ENCODE measurements at regions not wholly inside any gene's neighbourhood (a gene's known extent, or its start where the extent isn't known, plus 50 kb on each side); places are given as distances from the start of the nearest gene placed in this dataset.
A peak's percentile ranks its signal among the peaks of the same experiment; 100 is the strongest.

- no peaks in the 10 kb centered on the region for H3K36me3 ChIP-seq (ENCODE audit: insufficient read depth, low read length)
- peak overlapping the region; percentile 35 for H3K9ac ChIP-seq (ENCODE audit: insufficient read length)
- DNase-seq (ENCODE audit: low read depth, low spot score): no peak
- peak overlapping the region; percentile 52; the same call in 1 of the 2 replicates for H3K4me3 ChIP-seq
- peak overlapping the region; percentile 63 for H3K27ac ChIP-seq
- no peak for TF ChIP-seq POLR2AphosphoS5 (IDR thresholded peaks at IDR 0.05; ENCODE audit: borderline replicate concordance, low read depth, low read length)
- no peak for TF ChIP-seq FOXP2 (optimal IDR thresholded peaks at IDR 0.05; ENCODE audit: control extremely low read depth, extremely low read length, insufficient read depth)
- TF ChIP-seq EZH2 (IDR thresholded peaks at IDR 0.05): no peak
- no peaks in the 10 kb centered on the region for H3K9me3 ChIP-seq (ENCODE audit: low read depth, low read length)
Measured at GRCh38 chr9:129525656-129526196, 95.2 kb downstream of the C9orf50 start.

- H3K9me3 ChIP-seq (ENCODE audit: low read depth, low read length): no peaks in the 10 kb centered on the region
- TF ChIP-seq FOXP2 (optimal IDR thresholded peaks at IDR 0.05; ENCODE audit: control extremely low read depth, extremely low read length, insufficient read depth) (peak; percentile 55), EZH2 (IDR thresholded peaks at IDR 0.05) (no peak), POLR2AphosphoS5 (IDR thresholded peaks at IDR 0.05; ENCODE audit: borderline replicate concordance, low read depth, low read length) (no peak)
- no peaks in the 10 kb centered on the region for H3K36me3 ChIP-seq (ENCODE audit: insufficient read depth, low read length)
- no peak overlapping the region for H3K9ac ChIP-seq (ENCODE audit: insufficient read length)
- no peak for DNase-seq (ENCODE audit: low read depth, low spot score)
- H3K27ac ChIP-seq: no peak overlapping the region; the same call in 1 of the 2 replicates
- peak overlapping the region; percentile 28; the same call in 1 of the 2 replicates for H3K4me3 ChIP-seq
Measured at GRCh38 chr9:129524582-129525270, 96.2 kb downstream of the C9orf50 start.

- Histone ChIP-seq H3K4me3 (peak overlapping the region; percentile 28; the same call in 1 of the 2 replicates), H3K27ac (peak overlapping the region; percentile 6; the same call in 1 of the 2 replicates), H3K36me3 (ENCODE audit: insufficient read depth, low read length) (no peaks in the 10 kb centered on the region), H3K9ac (ENCODE audit: insufficient read length) (no peak overlapping the region), H3K9me3 (ENCODE audit: low read depth, low read length) (no peaks in the 10 kb centered on the region)
- no peak for TF ChIP-seq POLR2AphosphoS5 (IDR thresholded peaks at IDR 0.05; ENCODE audit: borderline replicate concordance, low read depth, low read length)
- TF ChIP-seq FOXP2 (optimal IDR thresholded peaks at IDR 0.05; ENCODE audit: control extremely low read depth, extremely low read length, insufficient read depth): no peak
- TF ChIP-seq EZH2 (IDR thresholded peaks at IDR 0.05): no peak
- DNase-seq (ENCODE audit: low read depth, low spot score): no peak
Measured at GRCh38 chr9:129523943-129524581, 96.8 kb downstream of the C9orf50 start.

GRCh38 chr9:129522351-129522750 lies 98.5 kb downstream of the C9orf50 start:
- no peak for TF ChIP-seq FOXP2 (optimal IDR thresholded peaks at IDR 0.05; ENCODE audit: control extremely low read depth, extremely low read length, insufficient read depth)
- no peak for TF ChIP-seq POLR2AphosphoS5 (IDR thresholded peaks at IDR 0.05; ENCODE audit: borderline replicate concordance, low read depth, low read length)
- no peak for TF ChIP-seq EZH2 (IDR thresholded peaks at IDR 0.05)
- Histone ChIP-seq H3K36me3 (ENCODE audit: insufficient read depth, low read length) (no peaks in the 10 kb centered on the region), H3K9me3 (ENCODE audit: low read depth, low read length) (no peaks in the 10 kb centered on the region), H3K9ac (ENCODE audit: insufficient read length) (no peak overlapping the region), H3K4me3 (no peak overlapping the region), H3K27ac (no peak overlapping the region)
- DNase-seq (ENCODE audit: low read depth, low spot score): no peak

GRCh38 chr9:129520082-129520481 lies 100.8 kb downstream of the C9orf50 start:
- Histone ChIP-seq H3K4me3 (no peak overlapping the region), H3K9me3 (ENCODE audit: low read depth, low read length) (no peaks in the 10 kb centered on the region), H3K27ac (no peak overlapping the region), H3K9ac (ENCODE audit: insufficient read length) (no peak overlapping the region), H3K36me3 (ENCODE audit: insufficient read depth, low read length) (no peaks in the 10 kb centered on the region)
- TF ChIP-seq EZH2 (IDR thresholded peaks at IDR 0.05) (no peak), POLR2AphosphoS5 (IDR thresholded peaks at IDR 0.05; ENCODE audit: borderline replicate concordance, low read depth, low read length) (no peak), FOXP2 (optimal IDR thresholded peaks at IDR 0.05; ENCODE audit: control extremely low read depth, extremely low read length, insufficient read depth) (no peak)
- DNase-seq (ENCODE audit: low read depth, low spot score): no peak

GRCh38 chr9:129518074-129518473 lies 102.8 kb downstream of the C9orf50 start:
- Histone ChIP-seq H3K4me3 (no peak overlapping the region), H3K27ac (no peak overlapping the region), H3K9me3 (ENCODE audit: low read depth, low read length) (peaks cover 5% of the 10 kb centered on the region; the same call in 1 of the 2 replicates), H3K9ac (ENCODE audit: insufficient read length) (no peak overlapping the region), H3K36me3 (ENCODE audit: insufficient read depth, low read length) (no peaks in the 10 kb centered on the region)
- no peak for TF ChIP-seq EZH2 (IDR thresholded peaks at IDR 0.05)
- no peak for DNase-seq (ENCODE audit: low read depth, low spot score)

- Histone ChIP-seq H3K36me3 (ENCODE audit: insufficient read depth, low read length) (no peaks in the 10 kb centered on the region), H3K9me3 (ENCODE audit: low read depth, low read length) (peaks cover 5% of the 10 kb centered on the region; the same call in 1 of the 2 replicates), H3K9ac (ENCODE audit: insufficient read length) (no peak overlapping the region), H3K4me3 (no peak overlapping the region), H3K27ac (no peak overlapping the region)
- DNase-seq (ENCODE audit: low read depth, low spot score): no peak
- TF ChIP-seq POLR2AphosphoS5 (IDR thresholded peaks at IDR 0.05; ENCODE audit: borderline replicate concordance, low read depth, low read length) (no peak), FOXP2 (optimal IDR thresholded peaks at IDR 0.05; ENCODE audit: control extremely low read depth, extremely low read length, insufficient read depth) (no peak), EZH2 (IDR thresholded peaks at IDR 0.05) (no peak)
Measured at GRCh38 chr9:129517006-129517405, 103.9 kb downstream of the C9orf50 start.

- H3K27ac ChIP-seq: no peak overlapping the region
- H3K9me3 ChIP-seq (ENCODE audit: low read depth, low read length): peaks cover 5% of the 10 kb centered on the region; the same call in 1 of the 2 replicates
- no peak overlapping the region for H3K9ac ChIP-seq (ENCODE audit: insufficient read length)
- TF ChIP-seq FOXP2 (optimal IDR thresholded peaks at IDR 0.05; ENCODE audit: control extremely low read depth, extremely low read length, insufficient read depth) (no peak), EZH2 (IDR thresholded peaks at IDR 0.05) (no peak), POLR2AphosphoS5 (IDR thresholded peaks at IDR 0.05; ENCODE audit: borderline replicate concordance, low read depth, low read length) (no peak)
- no peak for DNase-seq (ENCODE audit: low read depth, low spot score)
- H3K36me3 ChIP-seq (ENCODE audit: insufficient read depth, low read length): no peaks in the 10 kb centered on the region
- no peak overlapping the region for H3K4me3 ChIP-seq
Measured at GRCh38 chr9:129514891-129515290, 106.0 kb downstream of the C9orf50 start.
